NCI-H748 (cell line): ENCODE measurements at regions not wholly inside any gene's neighbourhood (a gene's known extent, or its start where the extent isn't known, plus 50 kb on each side); places are given as distances from the start of the nearest gene placed in this dataset.
A peak's percentile ranks its signal among the peaks of the same experiment; 100 is the strongest.

Experiments used
- DNase-seq: peaks from one replicate; lab custom pipeline; 2025; ENCODE audit not compliant: unreplicated experiment; lab: John Stamatoyannopoulos, UW

- DNase-seq: no peak
These were observed 212.0 kb downstream of the CSNK2A3 start for GRCh38 chr11:11141065-11141464.

GRCh38 chr11:11140510-11140909 lies 212.5 kb downstream of the CSNK2A3 start:
- DNase-seq: no peak

DNA sequence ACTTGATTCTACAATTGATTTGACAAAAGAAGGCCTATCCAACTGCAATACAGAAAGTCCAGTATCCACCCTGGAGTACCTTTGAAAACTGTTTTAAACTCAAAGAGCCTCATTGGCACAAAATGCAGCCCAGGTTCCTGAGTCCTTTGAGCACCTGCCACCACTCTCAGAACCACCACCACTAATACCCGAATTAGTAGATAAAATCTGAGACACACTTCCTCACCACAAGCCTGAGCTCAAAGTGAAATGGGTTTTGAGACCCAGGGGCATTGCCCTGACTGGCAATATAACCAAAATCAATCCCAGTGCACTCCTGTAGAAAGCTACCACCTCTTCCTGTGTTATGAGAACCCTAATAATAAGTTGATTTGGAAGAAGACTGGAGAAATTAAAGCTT lies 215.7 kb downstream of the CSNK2A3 start:
- no peak for DNase-seq

DNA sequence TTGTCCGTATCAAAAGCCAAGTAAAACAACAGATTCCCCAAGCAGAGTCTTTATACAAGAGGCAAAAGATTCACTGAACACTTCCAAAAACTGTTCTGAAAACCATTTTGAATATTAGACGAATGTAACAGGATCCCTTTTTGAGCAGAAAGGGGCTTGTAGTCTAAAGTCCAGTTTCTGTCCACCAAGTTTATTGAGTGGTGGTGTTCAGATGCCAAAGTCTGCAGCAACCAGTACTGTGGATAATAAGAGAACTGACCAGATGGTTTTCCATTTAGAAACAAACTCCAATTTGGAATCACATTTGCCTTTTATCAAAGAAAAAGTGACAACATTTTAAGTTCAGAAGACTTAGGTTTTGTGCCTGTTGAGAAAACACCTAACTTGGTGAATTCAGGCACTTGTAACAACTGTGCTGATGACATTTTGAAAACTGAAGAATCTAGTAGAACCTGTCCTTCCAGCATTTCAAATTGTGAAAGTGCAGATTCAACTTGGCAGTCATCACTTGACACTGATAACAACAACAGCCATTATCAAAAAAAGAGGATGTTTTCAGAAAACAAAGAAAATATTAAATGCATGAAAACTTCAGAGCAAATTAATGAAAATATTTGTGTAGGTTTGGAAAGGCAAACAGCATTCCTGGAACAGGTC lies 217.1 kb downstream of the CSNK2A3 start:
- DNase-seq: peak; percentile 46

GRCh38 chr11:11129118-11129517 lies 223.9 kb downstream of the CSNK2A3 start:
- DNase-seq: no peak

GRCh38 chr11:11125618-11126017 lies 227.4 kb downstream of the CSNK2A3 start:
- DNase-seq: peak; percentile 6

DNA sequence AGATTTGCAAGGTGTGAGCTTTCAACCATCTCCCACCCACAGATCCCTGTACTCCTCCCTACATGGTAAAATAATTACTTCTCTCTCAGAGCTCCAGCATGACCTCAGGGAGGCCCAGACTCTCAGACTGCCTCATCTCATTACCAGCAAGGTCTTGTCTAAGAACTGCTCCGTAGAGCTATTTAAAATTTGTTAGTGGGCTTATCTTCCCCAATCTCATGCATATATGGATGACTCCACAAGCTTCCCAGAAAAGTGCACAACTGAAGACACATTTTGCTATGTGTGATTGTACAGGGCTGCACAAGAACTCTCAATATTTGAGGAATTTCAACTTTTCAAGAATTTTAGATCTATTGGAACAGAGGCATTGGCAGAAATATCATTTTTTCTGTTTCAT lies 230.3 kb downstream of the CSNK2A3 start:
- no peak for DNase-seq

DNA sequence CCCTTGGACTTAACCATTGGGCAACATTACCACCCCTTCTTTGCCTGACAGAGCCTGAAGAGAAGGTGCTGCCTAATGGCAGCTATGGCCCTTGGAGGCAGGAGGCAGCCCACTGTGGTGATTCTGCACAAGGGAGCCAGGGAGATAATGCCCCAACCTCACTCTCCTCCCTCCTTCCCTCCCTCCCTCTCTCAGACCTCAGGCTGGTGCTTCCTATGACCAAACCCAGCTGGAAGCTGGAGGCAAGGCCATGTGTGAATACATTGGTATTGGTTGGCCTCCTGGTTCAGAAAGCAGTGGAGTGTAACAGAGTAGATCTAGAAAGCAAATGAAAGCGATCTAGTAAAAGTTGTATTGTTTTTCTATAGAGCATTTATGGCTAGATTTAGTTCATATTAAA lies 233.1 kb downstream of the CSNK2A3 start:
- no peak for DNase-seq

DNA sequence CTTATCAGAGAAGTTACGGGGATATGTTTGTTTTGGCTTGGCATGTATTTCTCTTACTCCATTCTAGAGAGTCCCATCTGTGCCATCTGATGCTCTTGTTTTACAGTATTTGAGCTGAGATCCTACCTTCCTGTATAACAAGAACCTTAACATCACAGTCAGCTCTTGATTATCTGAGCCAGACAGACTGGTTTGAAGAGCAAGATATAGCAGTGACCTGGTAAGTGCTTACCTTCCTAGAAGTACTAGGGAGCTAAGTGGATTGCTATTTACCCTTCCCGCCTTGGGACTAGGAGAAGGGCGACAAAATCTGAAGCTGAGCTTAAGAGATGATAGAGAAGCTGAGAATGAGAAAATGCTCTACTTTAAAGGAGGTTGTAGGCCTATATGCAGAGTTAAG lies 235.3 kb downstream of the CSNK2A3 start:
- DNase-seq: no peak

DNA sequence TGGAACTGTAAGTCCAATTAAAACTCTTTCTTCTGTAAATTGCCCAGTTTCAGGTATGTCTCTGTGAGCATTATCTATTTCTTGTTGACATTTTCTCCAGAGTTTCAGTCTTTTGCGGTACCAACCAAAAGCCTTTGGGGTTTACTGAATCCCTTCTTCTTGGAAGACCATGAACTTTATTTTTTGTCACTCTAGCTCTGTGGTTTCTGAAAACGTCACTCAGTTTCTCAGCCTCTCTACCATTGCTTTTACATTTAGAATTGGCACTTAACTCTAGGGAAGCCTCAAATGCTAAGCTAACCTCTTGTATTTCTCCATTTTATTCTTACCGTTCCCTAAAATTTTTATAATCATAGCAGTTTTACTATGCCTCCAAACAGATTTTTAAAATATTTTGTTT lies 237.6 kb downstream of the CSNK2A3 start:
- no peak for DNase-seq

- no peak for DNase-seq
These were observed 239.4 kb downstream of the CSNK2A3 start for GRCh38 chr11:11113626-11114025.

DNA sequence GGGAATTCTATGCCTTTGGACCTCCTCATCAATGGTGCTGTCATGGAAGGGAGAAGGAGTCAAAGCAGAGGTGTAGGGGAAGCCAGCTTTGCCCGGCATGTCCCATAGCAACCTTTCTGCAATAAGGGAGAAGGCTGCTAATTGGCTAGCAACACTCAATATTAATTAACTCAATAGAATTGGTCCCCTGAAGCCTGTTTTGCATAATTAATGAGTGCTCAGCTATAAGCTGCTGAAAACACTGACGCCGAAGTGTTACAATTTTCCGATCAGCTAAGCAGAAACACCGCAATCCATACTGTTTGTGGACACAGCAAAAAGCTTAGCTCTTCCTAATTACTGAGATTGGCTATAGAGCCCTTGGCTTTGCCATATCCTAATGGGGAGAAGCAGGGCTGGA lies 245.0 kb downstream of the CSNK2A3 start:
- DNase-seq: peak; percentile 68

GRCh38 chr11:11107076-11107723 lies 245.8 kb downstream of the CSNK2A3 start:
- no peak for DNase-seq

DNA sequence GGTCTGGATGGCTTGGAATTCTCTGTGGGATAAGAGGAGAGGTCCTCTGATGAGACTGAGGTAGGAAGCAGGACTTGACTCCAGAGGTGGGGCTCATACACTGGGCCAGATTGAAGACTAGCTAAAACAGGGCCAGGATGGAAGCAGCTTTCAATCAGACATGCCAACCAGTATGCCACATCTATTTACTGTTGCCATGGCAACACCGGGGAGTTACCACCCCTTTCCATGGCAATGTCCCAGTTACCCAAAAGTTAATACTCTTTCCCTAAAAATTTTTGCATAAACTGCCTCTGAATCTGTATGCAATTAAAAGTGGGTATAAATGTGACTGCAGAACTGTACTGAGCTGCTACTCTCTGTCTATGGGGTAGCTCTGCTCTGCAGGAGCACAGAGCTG lies 247.5 kb upstream of the ZBED5 start:
- peak; percentile 33 for DNase-seq

- no peak for DNase-seq
These were observed 238.2 kb upstream of the ZBED5 start for GRCh38 chr11:11095831-11096723.

DNA sequence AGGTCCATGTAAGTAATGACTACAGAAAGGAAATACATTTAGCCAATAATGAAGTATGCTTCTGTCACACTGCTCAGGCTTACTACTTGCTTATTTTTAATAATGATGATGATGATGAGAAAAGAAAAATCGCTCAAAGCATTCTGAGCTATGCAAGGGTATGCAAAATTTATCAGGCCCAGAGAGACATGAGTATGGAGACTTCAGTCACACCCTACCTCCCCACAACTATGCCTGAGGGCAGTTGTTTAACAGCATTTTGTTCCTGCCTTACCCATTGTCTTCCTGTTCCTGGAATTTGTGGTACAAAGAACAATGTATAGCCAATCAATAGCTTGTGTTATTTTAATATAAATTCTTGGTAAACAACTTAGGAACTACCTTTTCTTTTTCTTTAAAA lies 232.6 kb upstream of the ZBED5 start:
- no peak for DNase-seq

DNA sequence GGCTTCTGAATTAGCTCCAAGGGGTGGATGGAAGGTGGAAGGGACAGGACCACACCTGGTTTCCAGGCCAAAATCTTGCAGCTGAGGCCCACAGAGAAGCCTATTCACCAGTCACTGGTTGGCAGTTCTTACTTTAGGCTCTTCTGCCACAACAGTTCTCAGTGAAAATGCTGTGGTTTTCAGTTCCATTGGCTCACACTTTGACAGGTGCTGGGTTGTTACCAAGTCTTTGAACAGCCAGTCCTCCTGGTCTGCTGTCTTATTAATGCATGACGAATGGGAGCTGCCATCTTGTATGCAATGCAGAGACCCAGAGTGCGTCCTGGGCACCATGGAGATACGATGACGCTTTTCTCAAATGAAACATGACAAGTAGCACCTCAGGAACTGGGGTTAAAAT lies 232.0 kb upstream of the ZBED5 start:
- DNase-seq: no peak

DNA sequence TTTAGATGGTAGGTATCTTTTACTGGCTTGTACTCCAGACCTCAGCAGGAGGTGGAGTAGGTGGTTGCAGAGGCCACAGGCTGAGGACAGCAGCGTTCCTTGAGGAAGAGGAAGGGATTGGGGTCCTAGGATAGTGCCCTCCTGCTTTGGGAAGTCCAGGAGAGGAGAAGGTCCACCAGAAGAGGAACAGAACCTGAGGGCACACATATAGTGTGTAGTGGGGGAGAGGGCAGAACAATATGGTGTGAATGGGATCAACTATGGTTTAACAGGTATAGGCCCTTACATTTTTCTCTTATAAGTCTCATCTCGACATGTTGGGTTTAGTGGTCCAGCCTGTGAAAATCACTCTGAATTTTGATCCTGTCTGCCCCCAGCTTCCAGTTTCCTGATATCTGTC lies 229.1 kb upstream of the ZBED5 start:
- DNase-seq: no peak

- DNase-seq: no peak
These were observed 227.7 kb upstream of the ZBED5 start for GRCh38 chr11:11085580-11085979.

DNA sequence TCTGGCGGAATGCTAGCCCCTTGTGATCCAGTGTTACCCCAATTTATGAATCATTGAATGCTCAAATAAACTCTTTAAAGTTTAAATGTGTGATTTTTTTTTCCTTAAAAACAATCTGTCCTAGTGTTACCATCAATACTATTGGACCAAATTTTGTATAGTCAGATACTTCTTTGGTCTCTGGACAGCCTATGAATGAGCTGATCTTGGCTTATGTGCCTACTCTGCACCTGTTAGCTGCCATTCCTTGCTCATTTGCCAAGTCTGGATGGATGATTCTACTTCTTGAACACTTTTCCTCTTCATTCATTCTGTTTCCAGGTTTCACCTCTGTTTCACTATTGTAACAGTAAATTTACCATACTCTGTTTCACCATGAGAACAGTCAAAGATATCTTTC lies 226.5 kb upstream of the ZBED5 start:
- no peak for DNase-seq

DNA sequence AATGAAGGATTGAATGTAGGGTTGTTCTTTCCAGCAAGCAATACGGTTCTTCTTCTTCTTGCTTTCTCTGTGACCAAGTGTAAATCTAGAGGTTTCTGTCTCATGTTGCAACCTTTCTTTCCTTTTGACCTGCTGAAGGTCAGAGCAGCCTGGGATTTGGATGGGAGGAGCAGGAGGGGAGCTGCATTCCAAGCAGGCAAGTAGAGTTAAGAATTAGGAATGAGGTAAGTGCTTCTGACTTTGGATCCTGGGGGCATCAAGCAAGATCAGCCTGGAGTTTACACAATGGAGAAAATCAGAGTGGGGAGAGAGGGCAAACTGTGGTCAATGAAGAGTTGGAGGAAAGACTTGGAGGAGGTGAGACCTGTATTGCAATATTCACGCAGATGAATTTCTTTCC lies 225.6 kb upstream of the ZBED5 start:
- DNase-seq: no peak

GRCh38 chr11:11082646-11083045 lies 224.8 kb upstream of the ZBED5 start:
- DNase-seq: no peak
